ENCODE measurements at regions not wholly inside any gene's neighbourhood (a gene's known extent, or its start where the extent isn't known, plus 50 kb on each side); places are given as distances from the start of the nearest gene placed in this dataset.

DNA sequence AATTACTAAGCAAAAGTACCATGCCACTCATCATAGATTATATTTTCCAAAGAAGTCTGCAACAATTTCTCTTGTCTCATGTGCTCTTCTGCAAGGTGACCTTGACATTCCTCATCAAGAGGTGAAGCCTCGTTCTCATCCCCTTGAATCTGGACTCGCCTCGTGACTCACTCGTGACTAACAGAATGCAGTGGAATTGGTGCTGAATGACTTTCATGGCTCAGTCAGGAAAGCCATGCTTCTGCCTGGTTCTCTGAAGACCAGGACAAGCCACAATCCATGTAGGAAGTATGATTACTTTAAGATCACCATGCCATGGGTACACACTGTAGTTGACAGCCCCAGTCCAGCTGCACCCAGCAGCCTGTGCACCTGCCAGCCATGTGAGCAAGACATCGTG is 335.8 kb downstream of the GADD45G start:
- no peaks in the 10 kb centered on the region for H3K79me2 ChIP-seq (ENCODE audit: control insufficient read depth, insufficient read depth, low read length)
- 31% methylated on average over 5 of the region's 5 CpGs for WGBS (ENCODE audit: insufficient coverage, insufficient replicate concordance, low lambda C conversion rate, missing lambda C conversion rate)
- ATAC-seq (no peak), DNase-seq (ENCODE audit: low read depth, low spot score) (no peak), FAIRE-seq (no peak)
- intact Hi-C loops (cut with micrococcal nuclease; ENCODE audit: unreplicated experiment): no loop called here
- CTCF ChIA-PET: no interaction called here
- POLR2A ChIA-PET: no interaction called here
- no TSS peak for BruUV-seq (replicated peaks)
- RAD21 ChIA-PET (ENCODE audit: unreplicated experiment): no interaction called here
- no peak overlapping the region for H3K9ac ChIP-seq (ENCODE audit: control insufficient read depth, insufficient read depth, low read length)
- H3K27ac ChIP-seq (ENCODE audit: control insufficient read depth, insufficient read depth): no peak overlapping the region
- H3K9me3 ChIP-seq (replicated peaks; ENCODE audit: control insufficient read depth, insufficient read depth, low read length): no peaks in the 10 kb centered on the region
- no peak overlapping the region for H2AFZ ChIP-seq (ENCODE audit: control insufficient read depth, low read depth, low read length)
- H3K4me1 ChIP-seq (ENCODE audit: control insufficient read depth, insufficient read depth, low read length): no peaks in the 10 kb centered on the region
- in situ Hi-C loops (cut with MboI): no loop called here
- no peaks in the 10 kb centered on the region for H4K20me1 ChIP-seq (ENCODE audit: control insufficient read depth, insufficient read depth)
- H3K4me3 ChIP-seq: no peak overlapping the region
- H3K27me3 ChIP-seq (replicated peaks in 1 of 2; ENCODE audit: control insufficient read depth in 2 of 2, insufficient read depth in 2 of 2, low read length in 1 of 2): peaks cover 0 to 7% of the 10 kb centered on the region in 2 experiments; a peak in 2 of 4 replicates
- no peak for TF ChIP-seq EZH2 (IDR thresholded peaks at IDR 0.05; ENCODE audit: borderline replicate concordance, control insufficient read depth, low read depth, low read length)
- TF ChIP-seq PBX3 (IDR thresholded peaks at IDR 0.05; ENCODE audit: insufficient replicate concordance, low read depth, low read length): no peak
- H3K36me3 ChIP-seq (ENCODE audit: control insufficient read depth in 2 of 2, insufficient read depth in 2 of 2, low read length in 1 of 2): no peaks in the 10 kb centered on the region
- no peak overlapping the region for H3K4me2 ChIP-seq (ENCODE audit: control insufficient read depth, insufficient read depth)
- SMC1A ChIA-PET (ENCODE audit: uncharacterized antibody, unreplicated experiment): no interaction called here

DNA sequence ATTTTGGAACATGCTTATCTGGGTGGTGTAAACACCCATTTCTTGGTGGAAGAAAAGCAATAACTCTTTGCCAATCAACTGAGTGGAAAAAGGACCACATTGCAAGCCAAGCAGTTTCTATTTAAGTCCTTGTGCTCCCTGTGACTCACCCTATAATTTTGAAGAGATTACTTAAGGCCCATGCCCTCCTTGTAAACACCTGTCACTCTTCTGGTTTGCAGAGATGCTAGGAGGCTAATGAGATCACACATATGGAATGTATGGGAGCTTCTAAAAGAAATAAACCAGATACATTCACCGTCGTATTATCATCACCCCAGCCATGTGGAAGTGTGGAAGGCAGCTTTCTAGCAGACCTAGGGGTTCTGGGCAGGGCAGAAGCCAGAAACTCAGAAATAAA is 337.1 kb downstream of the GADD45G start:
- ATAC-seq: no peak
- CTCF ChIA-PET: interaction anchor here (0.9 kb wide), 1 partner anchor 339 kb away, joined by 3 read pairs; no protein-coding TSS in a partner anchor
- TF ChIP-seq ESRRA (IDR thresholded peaks at IDR 0.05; ENCODE audit: low read length): no peak
- TF ChIP-seq ELK1 (IDR thresholded peaks at IDR 0.05; ENCODE audit: low read depth, low read length): no peak
- TF ChIP-seq ASH2L (IDR thresholded peaks at IDR 0.05; ENCODE audit: borderline replicate concordance, low read depth): no peak
- no peak for TF ChIP-seq RCOR1 (conservative IDR thresholded peaks at IDR 0.05; ENCODE audit: low read depth, low read length)
- TF ChIP-seq TARDBP (IDR thresholded peaks at IDR 0.05; ENCODE audit: borderline replicate concordance): no peak
- no peak for TF ChIP-seq ETV6 (conservative IDR thresholded peaks at IDR 0.05 in 1 of 2, IDR thresholded peaks at IDR 0.05 in 1 of 2; ENCODE audit: borderline replicate concordance in 1 of 2, low read depth in 1 of 2)
- no peak for TF ChIP-seq EED (IDR thresholded peaks at IDR 0.05; ENCODE audit: low read depth)
- TF ChIP-seq POLR2AphosphoS2 (IDR thresholded peaks at IDR 0.05; ENCODE audit: low read depth, low read length): no peak
- TF ChIP-seq CREM (IDR thresholded peaks at IDR 0.05; ENCODE audit: low read depth): no peak
- no peak for TF ChIP-seq ATF7 (IDR thresholded peaks at IDR 0.05; ENCODE audit: low read depth)
- no peak for TF ChIP-seq NFIC (IDR thresholded peaks at IDR 0.05; ENCODE audit: low read depth, low read length)
- no peak for TF ChIP-seq TCF7 (IDR thresholded peaks at IDR 0.05; ENCODE audit: borderline replicate concordance)
- TF ChIP-seq SRF (IDR thresholded peaks at IDR 0.05; ENCODE audit: low read depth in 2 of 2, low read length in 2 of 2): no peak
- no peak for TF ChIP-seq USF2 (IDR thresholded peaks at IDR 0.05; ENCODE audit: borderline replicate concordance, low read depth, low read length)

More for the DNA sequence above, 337.1 kb downstream of the GADD45G start:
- no peaks in the 10 kb centered on the region for H3K79me2 ChIP-seq (ENCODE audit: control insufficient read depth, insufficient read depth, low read length)
- POLR2A ChIA-PET: no interaction called here
- in situ Hi-C loops (cut with MboI): no loop called here
- no peak overlapping the region for H3K27ac ChIP-seq (ENCODE audit: control insufficient read depth, insufficient read depth)
- SMC1A ChIA-PET (ENCODE audit: uncharacterized antibody, unreplicated experiment): no interaction called here
- H3K9ac ChIP-seq (ENCODE audit: control insufficient read depth, insufficient read depth, low read length): no peak overlapping the region
- no peak for FAIRE-seq
- no peaks in the 10 kb centered on the region for H3K9me3 ChIP-seq (replicated peaks; ENCODE audit: control insufficient read depth, insufficient read depth, low read length)
- intact Hi-C loops (cut with micrococcal nuclease; ENCODE audit: unreplicated experiment): no loop called here
- DNase-seq (ENCODE audit: low read depth, low spot score): no peak
- WGBS (ENCODE audit: insufficient coverage, insufficient replicate concordance, low lambda C conversion rate, missing lambda C conversion rate): 50% methylated on average over 2 of the region's 2 CpGs
- no peaks in the 10 kb centered on the region for H4K20me1 ChIP-seq (ENCODE audit: control insufficient read depth, insufficient read depth)
- RAD21 ChIA-PET (ENCODE audit: unreplicated experiment): no interaction called here
- no peak overlapping the region for H3K4me2 ChIP-seq (ENCODE audit: control insufficient read depth, insufficient read depth)
- no TSS peak for BruUV-seq (replicated peaks)
- no peaks in the 10 kb centered on the region for H3K36me3 ChIP-seq (ENCODE audit: control insufficient read depth in 2 of 2, insufficient read depth in 2 of 2, low read length in 1 of 2)
- H3K4me3 ChIP-seq: no peak overlapping the region
- no peaks in the 10 kb centered on the region for H3K4me1 ChIP-seq (ENCODE audit: control insufficient read depth, insufficient read depth, low read length)
- H2AFZ ChIP-seq (ENCODE audit: control insufficient read depth, low read depth, low read length): no peak overlapping the region
- H3K27me3 ChIP-seq (replicated peaks in 1 of 2; ENCODE audit: control insufficient read depth in 2 of 2, insufficient read depth in 2 of 2, low read length in 1 of 2): peaks cover 0 to 7% of the 10 kb centered on the region in 2 experiments; a peak in 2 of 4 replicates
